MM.1S (cell line): ENCODE measurements at regions not wholly inside any gene's neighbourhood (a gene's known extent, or its start where the extent isn't known, plus 50 kb on each side); places are given as distances from the start of the nearest gene placed in this dataset.

Experiments
- CTCF ChIP-seq: fragments of 300-600 bp; sonication (generic); IDR thresholded peaks from 2 replicates; pipeline ENCODE4 v1.5.1; 2016; ENCODE audit warnings: antibody characterized with exemption, low read length, mixed read lengths
- EZH2 ChIP-seq: fragments of 300-600 bp; sonication (generic); optimal IDR thresholded peaks from 2 replicates; pipeline ENCODE3; 2017; ENCODE audit warnings: low read depth, mild to moderate bottlenecking, antibody characterized with exemption, low read length, mixed read lengths
- EZH2phosphoT487 ChIP-seq: fragments of 300-600 bp; sonication (generic); IDR thresholded peaks from 2 replicates; pipeline ENCODE4 v1.6.1; 2018; ENCODE audit warnings: antibody characterized with exemption, low read length

- TF ChIP-seq CTCF: no peak
- TF ChIP-seq EZH2: no peak
- TF ChIP-seq EZH2phosphoT487: no peak
These were observed 72.6 kb upstream of the PAK5 start for GRCh38 chr20:9911519-9911918.
